A549 (cell line): ENCODE measurements at regions not wholly inside any gene's neighbourhood (a gene's known extent, or its start where the extent isn't known, plus 50 kb on each side); places are given as distances from the start of the nearest gene placed in this dataset.

Experiments used
- ESRRA ChIP-seq: fragments of 150-350 bp; IDR thresholded peaks from 2 replicates; pipeline ENCODE4 v1.6.1; 2014; ENCODE audit warnings: mild to moderate bottlenecking, low read length, borderline replicate concordance
- MAFK ChIP-seq: fragments of 450-650 bp; IDR thresholded peaks from 2 replicates; pipeline ENCODE4 v1.6.1; 2014; ENCODE audit not compliant: partially characterized antibody
- RAD21 ChIP-seq, 2 experiments: fragments of >200 bp in 1 of 2; sonication (Bioruptor Twin) in 1 of 2; formaldehyde crosslinking in 1 of 2; IDR thresholded peaks in 1 of 2; conservative IDR thresholded peaks in 1 of 2; 2 replicates in 1 of 2; 3 replicates in 1 of 2; pipeline ENCODE4 v1.6.1; 2012 to 2018; ENCODE audit warnings: inconsistent platforms in 1 of 2

DNA sequence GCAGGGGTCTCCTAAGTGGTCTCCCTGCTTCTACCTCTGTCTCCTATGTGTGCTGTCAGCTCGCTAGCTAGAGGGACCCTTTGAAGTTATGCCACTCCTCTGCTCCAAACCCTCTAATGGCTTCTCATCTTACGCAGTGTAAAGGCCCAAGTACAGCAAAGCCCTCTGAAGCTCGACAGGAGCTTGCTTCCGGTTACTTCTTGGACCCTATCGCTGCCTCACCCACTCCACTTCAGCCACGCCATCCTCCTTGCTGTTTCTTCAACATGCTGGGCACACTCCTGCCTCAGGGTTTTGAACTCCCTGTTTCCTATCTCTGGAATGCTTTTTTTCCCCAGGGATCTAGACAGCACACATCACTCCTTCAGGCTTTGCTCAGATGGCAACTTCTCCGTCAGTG lies 102.3 kb upstream of the F3 start:
- TF ChIP-seq ESRRA (no peak), RAD21 (conservative IDR thresholded peaks at IDR 0.05 in 1 of 2, IDR thresholded peaks at IDR 0.05 in 1 of 2) (no peak), MAFK (no peak)
